ENCODE measurements at regions not wholly inside any gene's neighbourhood (a gene's known extent, or its start where the extent isn't known, plus 50 kb on each side); places are given as distances from the start of the nearest gene placed in this dataset.

GRCh38 chr4:96162636-96163035 lies 322.7 kb downstream of the PDHA2 start:
- Histone ChIP-seq H3K27me3 (ENCODE audit: insufficient read depth, low read length) (no peaks in the 10 kb centered on the region), H3K9me2 (ENCODE audit: low read depth, low read length) (no peaks in the 10 kb centered on the region; the same call in 1 of the 2 replicates), H3K79me2 (ENCODE audit: insufficient read depth, low read length) (no peaks in the 10 kb centered on the region), H4K20me1 (ENCODE audit: insufficient read depth, low read length) (no peaks in the 10 kb centered on the region), H3K4me1 (ENCODE audit: insufficient read depth, low read length, severe bottlenecking) (no peaks in the 10 kb centered on the region), H3K27ac (ENCODE audit: low read depth, low read length, poor library complexity, severe bottlenecking) (no peak overlapping the region), H3K4me2 (ENCODE audit: low read length) (no peak overlapping the region), H3K9ac (ENCODE audit: low read length) (no peak overlapping the region), H3K9me3 (ENCODE audit: low read length) (no peaks in the 10 kb centered on the region), H3K36me3 (ENCODE audit: insufficient read depth, low read length) (no peaks in the 10 kb centered on the region), H3K4me3 (ENCODE audit: low read depth, low read length, poor library complexity, severe bottlenecking) (no peak overlapping the region), H3F3A (ENCODE audit: insufficient read depth, low read length) (no peaks in the 10 kb centered on the region), H2AFZ (ENCODE audit: low read length) (no peak overlapping the region)
- no peak for TF ChIP-seq EZH2 (IDR thresholded peaks at IDR 0.05; ENCODE audit: borderline replicate concordance, low read length)
- TF ChIP-seq, protein P1, sequence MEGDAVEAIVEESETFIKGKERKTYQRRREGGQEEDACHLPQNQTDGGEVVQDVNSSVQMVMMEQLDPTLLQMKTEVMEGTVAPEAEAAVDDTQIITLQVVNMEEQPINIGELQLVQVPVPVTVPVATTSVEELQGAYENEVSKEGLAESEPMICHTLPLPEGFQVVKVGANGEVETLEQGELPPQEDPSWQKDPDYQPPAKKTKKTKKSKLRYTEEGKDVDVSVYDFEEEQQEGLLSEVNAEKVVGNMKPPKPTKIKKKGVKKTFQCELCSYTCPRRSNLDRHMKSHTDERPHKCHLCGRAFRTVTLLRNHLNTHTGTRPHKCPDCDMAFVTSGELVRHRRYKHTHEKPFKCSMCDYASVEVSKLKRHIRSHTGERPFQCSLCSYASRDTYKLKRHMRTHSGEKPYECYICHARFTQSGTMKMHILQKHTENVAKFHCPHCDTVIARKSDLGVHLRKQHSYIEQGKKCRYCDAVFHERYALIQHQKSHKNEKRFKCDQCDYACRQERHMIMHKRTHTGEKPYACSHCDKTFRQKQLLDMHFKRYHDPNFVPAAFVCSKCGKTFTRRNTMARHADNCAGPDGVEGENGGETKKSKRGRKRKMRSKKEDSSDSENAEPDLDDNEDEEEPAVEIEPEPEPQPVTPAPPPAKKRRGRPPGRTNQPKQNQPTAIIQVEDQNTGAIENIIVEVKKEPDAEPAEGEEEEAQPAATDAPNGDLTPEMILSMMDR (IDR thresholded peaks at IDR 0.05; ENCODE audit: low read length) = no peak

- no peak overlapping the region for H3K9ac ChIP-seq (ENCODE audit: low read length)
- no peaks in the 10 kb centered on the region for H3K27me3 ChIP-seq (ENCODE audit: insufficient read depth, low read length)
- no peak overlapping the region for H3K4me2 ChIP-seq (ENCODE audit: low read length)
- H3K9me3 ChIP-seq (ENCODE audit: low read length) = no peaks in the 10 kb centered on the region
- no peaks in the 10 kb centered on the region for H3F3A ChIP-seq (ENCODE audit: insufficient read depth, low read length)
- H3K36me3 ChIP-seq (ENCODE audit: insufficient read depth, low read length) = no peaks in the 10 kb centered on the region
- no peak overlapping the region for H2AFZ ChIP-seq (ENCODE audit: low read length)
- no peaks in the 10 kb centered on the region for H3K79me2 ChIP-seq (ENCODE audit: insufficient read depth, low read length)
- H3K27ac ChIP-seq (ENCODE audit: low read depth, low read length, poor library complexity, severe bottlenecking) = no peak overlapping the region
- H3K4me3 ChIP-seq (ENCODE audit: low read depth, low read length, poor library complexity, severe bottlenecking) = no peak overlapping the region
- no peaks in the 10 kb centered on the region; the same call in 1 of the 2 replicates for H3K9me2 ChIP-seq (ENCODE audit: low read depth, low read length)
- TF ChIP-seq, protein P1 (IDR thresholded peaks at IDR 0.05; ENCODE audit: low read length) = no peak
- TF ChIP-seq EZH2 (IDR thresholded peaks at IDR 0.05; ENCODE audit: borderline replicate concordance, low read length) = no peak
- no peaks in the 10 kb centered on the region for H3K4me1 ChIP-seq (ENCODE audit: insufficient read depth, low read length, severe bottlenecking)
- no peaks in the 10 kb centered on the region for H4K20me1 ChIP-seq (ENCODE audit: insufficient read depth, low read length)
These were observed 325.0 kb downstream of the PDHA2 start for GRCh38 chr4:96164814-96165351.

DNA sequence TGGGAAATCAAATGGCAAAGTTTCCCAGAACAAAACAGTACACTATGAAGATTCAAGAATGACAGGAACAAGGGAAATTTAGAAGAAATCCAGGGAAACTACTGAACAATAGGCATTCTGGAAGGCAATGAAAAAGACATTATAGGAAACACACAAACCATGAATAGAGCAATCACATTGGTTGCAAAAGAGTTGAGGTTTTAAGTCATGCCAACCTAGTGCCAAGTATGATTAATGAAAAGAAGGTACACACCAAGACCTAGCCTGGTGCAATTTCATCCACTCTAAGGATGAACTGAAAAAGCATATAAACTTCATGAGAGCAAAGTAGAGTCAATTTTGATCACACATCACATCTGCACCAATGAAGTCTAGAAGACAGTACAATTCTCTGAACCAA lies 326.9 kb downstream of the PDHA2 start:
- no peaks in the 10 kb centered on the region for H3K4me1 ChIP-seq (ENCODE audit: insufficient read depth, low read length, severe bottlenecking)
- no peak overlapping the region for H3K4me2 ChIP-seq (ENCODE audit: low read length)
- no peaks in the 10 kb centered on the region for H3K79me2 ChIP-seq (ENCODE audit: insufficient read depth, low read length)
- no peaks in the 10 kb centered on the region for H3F3A ChIP-seq (ENCODE audit: insufficient read depth, low read length)
- no peaks in the 10 kb centered on the region for H4K20me1 ChIP-seq (ENCODE audit: insufficient read depth, low read length)
- no peak overlapping the region for H2AFZ ChIP-seq (ENCODE audit: low read length)
- H3K9me2 ChIP-seq (ENCODE audit: low read depth, low read length) = no peaks in the 10 kb centered on the region
- no peaks in the 10 kb centered on the region for H3K36me3 ChIP-seq (ENCODE audit: insufficient read depth, low read length)
- no peak overlapping the region for H3K9ac ChIP-seq (ENCODE audit: low read length)
- H3K4me3 ChIP-seq (ENCODE audit: low read depth, low read length, poor library complexity, severe bottlenecking) = no peak overlapping the region
- no peaks in the 10 kb centered on the region for H3K9me3 ChIP-seq (ENCODE audit: low read length)
- TF ChIP-seq, protein P1 (IDR thresholded peaks at IDR 0.05; ENCODE audit: low read length) = no peak
- no peak for TF ChIP-seq EZH2 (IDR thresholded peaks at IDR 0.05; ENCODE audit: borderline replicate concordance, low read length)
- H3K27ac ChIP-seq (ENCODE audit: low read depth, low read length, poor library complexity, severe bottlenecking) = no peak overlapping the region
- H3K27me3 ChIP-seq (ENCODE audit: insufficient read depth, low read length) = no peaks in the 10 kb centered on the region
